BE2C (cell line): ENCODE measurements at regions not wholly inside any gene's neighbourhood (a gene's known extent, or its start where the extent isn't known, plus 50 kb on each side); places are given as distances from the start of the nearest gene placed in this dataset.
"Not testable (repeated sequence)": the region's sequence is repeated elsewhere in the genome, so short reads cannot be mapped to it uniquely, and the experiment has no call there.

Experiments
- DNase-seq: peaks from one replicate; pipeline ENCODE4 v3.0.0-alpha.2; 2020
- H3K27me3 ChIP-seq: fragments of 250-450 bp; sonication (Bioruptor Pico); 2 replicates; pipeline ENCODE4 v1.5.1; 2020; ENCODE audit warnings: mild to moderate bottlenecking
- H3K36me3 ChIP-seq: fragments of 250-450 bp; sonication (Bioruptor Pico); 2 replicates; pipeline ENCODE4 v1.5.1; 2020; ENCODE audit warnings: mild to moderate bottlenecking
- H3K4me1 ChIP-seq: fragments of 250-450 bp; sonication (Bioruptor Pico); 2 replicates; pipeline ENCODE4 v1.5.1; 2020
- H3K4me3 ChIP-seq: 2 replicates; pipeline ENCODE4 v1.5.1; 2011; ENCODE audit warnings: low read depth, low read length
- H3K9me3 ChIP-seq: fragments of 250-450 bp; sonication (Bioruptor Pico); 2 replicates; pipeline ENCODE4 v1.5.1; 2020
- CTCF ChIP-seq: IDR thresholded peaks from 2 replicates; pipeline ENCODE4 v1.5.1; 2012; ENCODE audit warnings: mild to moderate bottlenecking, low read depth, low read length

GRCh38 chr9:106107716-106108115, 413.4 kb downstream of the TMEM38B start:
- Histone ChIP-seq H3K36me3 (no peaks in the 10 kb centered on the region), H3K4me3 (no peak overlapping the region), H3K4me1 (no peaks in the 10 kb centered on the region), H3K27me3 (no peaks in the 10 kb centered on the region; the same call in 1 of the 2 replicates), H3K9me3 (no peaks in the 10 kb centered on the region)
- no peak for DNase-seq
- TF ChIP-seq CTCF, result no peak

- not testable (repeated sequence) for H3K4me3 ChIP-seq, H3K4me1 ChIP-seq, H3K27me3 ChIP-seq, H3K9me3 ChIP-seq, DNase-seq, H3K36me3 ChIP-seq
These were observed 415.4 kb downstream of the TMEM38B start for GRCh38 chr9:106109706-106110105.

- Histone ChIP-seq H3K36me3 (no peaks in the 10 kb centered on the region), H3K27me3 (no peaks in the 10 kb centered on the region; the same call in 1 of the 2 replicates), H3K4me1 (no peaks in the 10 kb centered on the region), H3K4me3 (no peak overlapping the region), H3K9me3 (no peaks in the 10 kb centered on the region; the same call in 1 of the 2 replicates)
- TF ChIP-seq CTCF, result no peak
- no peak for DNase-seq
These were observed 416.1 kb downstream of the TMEM38B start for GRCh38 chr9:106110483-106110882.

GRCh38 chr9:106111039-106111730, 416.8 kb downstream of the TMEM38B start:
- Histone ChIP-seq H3K27me3 (no peaks in the 10 kb centered on the region; the same call in 1 of the 2 replicates), H3K4me3 (no peak overlapping the region), H3K4me1 (no peaks in the 10 kb centered on the region), H3K9me3 (no peaks in the 10 kb centered on the region; the same call in 1 of the 2 replicates), H3K36me3 (no peaks in the 10 kb centered on the region)
- no peak for DNase-seq
- TF ChIP-seq CTCF, result no peak

GRCh38 chr9:106112935-106113334, 418.6 kb downstream of the TMEM38B start:
- Histone ChIP-seq H3K9me3 (no peaks in the 10 kb centered on the region; the same call in 1 of the 2 replicates), H3K36me3 (no peaks in the 10 kb centered on the region), H3K4me3 (no peak overlapping the region), H3K4me1 (no peaks in the 10 kb centered on the region), H3K27me3 (no peaks in the 10 kb centered on the region; the same call in 1 of the 2 replicates)
- DNase-seq, result no peak
- TF ChIP-seq CTCF, result no peak

GRCh38 chr9:106119176-106119575, 424.8 kb downstream of the TMEM38B start:
- H3K36me3 ChIP-seq, result no peaks in the 10 kb centered on the region
- H3K4me3 ChIP-seq, result no peak overlapping the region
- TF ChIP-seq CTCF, result no peak
- H3K4me1 ChIP-seq, result no peaks in the 10 kb centered on the region
- H3K9me3 ChIP-seq, result no peaks in the 10 kb centered on the region; the same call in 1 of the 2 replicates
- DNase-seq, result no peak
- H3K27me3 ChIP-seq, result no peaks in the 10 kb centered on the region
